GM12875 (cell line): ENCODE measurements at regions not wholly inside any gene's neighbourhood (a gene's known extent, or its start where the extent isn't known, plus 50 kb on each side); places are given as distances from the start of the nearest gene placed in this dataset.

Experiments
- H3K4me3 ChIP-seq: one replicate; pipeline ENCODE4 v1.5.1; 2011; ENCODE audit warnings: low read depth, low read length, control low read depth
- CTCF ChIP-seq: IDR thresholded peaks from 2 replicates; pipeline ENCODE4 v1.5.1; 2011; ENCODE audit warnings: low read depth, mild to moderate bottlenecking, control low read depth, inconsistent platforms, low read length, moderate library complexity, borderline replicate concordance; ENCODE audit not compliant: insufficient read depth

GRCh38 chr12:4214877-4215228 is 58.7 kb upstream of the CCND2 start:
- no peak for TF ChIP-seq CTCF
- peak overlapping the region; percentile 26 for H3K4me3 ChIP-seq

- TF ChIP-seq CTCF = no peak
- H3K4me3 ChIP-seq = no peak overlapping the region
Observed at GRCh38 chr12:4213471-4213870, 60.1 kb upstream of the CCND2 start.

- no peak overlapping the region for H3K4me3 ChIP-seq
- TF ChIP-seq CTCF = no peak
Observed at GRCh38 chr12:4212845-4213244, 60.7 kb upstream of the CCND2 start.

- TF ChIP-seq CTCF = no peak
- H3K4me3 ChIP-seq = no peak overlapping the region
Observed at GRCh38 chr12:4211372-4211771, 62.2 kb upstream of the CCND2 start.

GRCh38 chr12:4210183-4210582 is 63.4 kb upstream of the CCND2 start:
- H3K4me3 ChIP-seq = no peak overlapping the region

GRCh38 chr12:4206470-4206869 is 67.1 kb upstream of the CCND2 start:
- TF ChIP-seq CTCF = no peak

More at GRCh38 chr12:4210183-4210582, 63.4 kb upstream of the CCND2 start:
- no peak for TF ChIP-seq CTCF

GRCh38 chr12:4203772-4204376 is 69.7 kb upstream of the CCND2 start:
- no peak overlapping the region for H3K4me3 ChIP-seq
- TF ChIP-seq CTCF = no peak

More at GRCh38 chr12:4206470-4206869, 67.1 kb upstream of the CCND2 start:
- no peak overlapping the region for H3K4me3 ChIP-seq
